AG04450 (cell line): ENCODE measurements at regions not wholly inside any gene's neighbourhood (a gene's known extent, or its start where the extent isn't known, plus 50 kb on each side); places are given as distances from the start of the nearest gene placed in this dataset.

Experiments
- CTCF ChIA-PET: fragments of 300-600, 350-600 bp; formaldehyde crosslinking; extraction: SDS; loops from one replicate; lab custom pipeline; 2022; ENCODE audit warnings: antibody characterized with exemption, inconsistent platforms; lab: Charles Lee
- POLR2A ChIA-PET: fragments of 350-600 bp; formaldehyde crosslinking; extraction: SDS; loops from one replicate; lab custom pipeline; 2021; ENCODE audit warnings: antibody characterized with exemption, inconsistent platforms; lab: Yijun Ruan, JAX
- DNase-seq: peaks from one replicate; pipeline ENCODE4 v3.0.0-alpha.2; 2011; ENCODE audit warnings: low read depth, low spot score
- H3K27ac ChIP-seq: one replicate; pipeline ENCODE4 v1.5.1; 2012; ENCODE audit warnings: low read depth, low read length, control low read depth
- H3K27me3 ChIP-seq: one replicate; pipeline ENCODE4 v1.6.0; 2012; ENCODE audit warnings: low read length; ENCODE audit not compliant: control insufficient read depth, insufficient read depth
- H3K4me3 ChIP-seq: 2 replicates; pipeline ENCODE4 v1.5.1; 2011; ENCODE audit warnings: mild to moderate bottlenecking, low read depth, low read length, control low read depth
- H3K9me3 ChIP-seq: 2 replicates; pipeline ENCODE4 v1.5.1; 2012; ENCODE audit warnings: low read length; ENCODE audit not compliant: control insufficient read depth, insufficient read depth
- TF ChIP-seq, protein P1 (sequence below): IDR thresholded peaks from 2 replicates; pipeline ENCODE4 v1.5.1; 2011; ENCODE audit warnings: low read depth, low read length, control low read depth, inconsistent platforms

DNA sequence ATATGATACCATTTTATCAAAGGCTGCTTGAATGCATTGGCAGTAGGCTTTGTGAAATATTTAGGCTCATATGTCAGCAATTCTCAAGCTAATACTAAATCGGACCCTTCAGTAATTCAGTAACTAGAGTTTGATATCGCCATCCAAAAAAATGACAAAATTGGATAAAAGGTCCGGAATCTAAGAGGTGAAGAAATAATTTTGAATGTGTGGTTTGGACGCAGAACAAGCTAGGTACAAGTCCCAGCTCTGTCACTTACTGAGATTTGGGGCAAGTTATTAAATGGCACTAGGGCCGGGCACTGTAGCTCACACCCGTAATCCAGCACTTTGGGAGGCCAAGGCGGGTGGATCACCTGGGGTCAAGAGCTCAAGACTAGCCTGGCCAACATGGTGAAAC is 956.5 kb downstream of the CDH11 start:
- ChIA-PET CTCF (no interaction called here), POLR2A (no interaction called here)
- no peak overlapping the region for H3K27ac ChIP-seq
- TF ChIP-seq, protein P1, sequence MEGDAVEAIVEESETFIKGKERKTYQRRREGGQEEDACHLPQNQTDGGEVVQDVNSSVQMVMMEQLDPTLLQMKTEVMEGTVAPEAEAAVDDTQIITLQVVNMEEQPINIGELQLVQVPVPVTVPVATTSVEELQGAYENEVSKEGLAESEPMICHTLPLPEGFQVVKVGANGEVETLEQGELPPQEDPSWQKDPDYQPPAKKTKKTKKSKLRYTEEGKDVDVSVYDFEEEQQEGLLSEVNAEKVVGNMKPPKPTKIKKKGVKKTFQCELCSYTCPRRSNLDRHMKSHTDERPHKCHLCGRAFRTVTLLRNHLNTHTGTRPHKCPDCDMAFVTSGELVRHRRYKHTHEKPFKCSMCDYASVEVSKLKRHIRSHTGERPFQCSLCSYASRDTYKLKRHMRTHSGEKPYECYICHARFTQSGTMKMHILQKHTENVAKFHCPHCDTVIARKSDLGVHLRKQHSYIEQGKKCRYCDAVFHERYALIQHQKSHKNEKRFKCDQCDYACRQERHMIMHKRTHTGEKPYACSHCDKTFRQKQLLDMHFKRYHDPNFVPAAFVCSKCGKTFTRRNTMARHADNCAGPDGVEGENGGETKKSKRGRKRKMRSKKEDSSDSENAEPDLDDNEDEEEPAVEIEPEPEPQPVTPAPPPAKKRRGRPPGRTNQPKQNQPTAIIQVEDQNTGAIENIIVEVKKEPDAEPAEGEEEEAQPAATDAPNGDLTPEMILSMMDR: no peak
- no peak for DNase-seq
- H3K4me3 ChIP-seq: no peak overlapping the region
- H3K9me3 ChIP-seq: no peaks in the 10 kb centered on the region
- no peaks in the 10 kb centered on the region for H3K27me3 ChIP-seq

DNA sequence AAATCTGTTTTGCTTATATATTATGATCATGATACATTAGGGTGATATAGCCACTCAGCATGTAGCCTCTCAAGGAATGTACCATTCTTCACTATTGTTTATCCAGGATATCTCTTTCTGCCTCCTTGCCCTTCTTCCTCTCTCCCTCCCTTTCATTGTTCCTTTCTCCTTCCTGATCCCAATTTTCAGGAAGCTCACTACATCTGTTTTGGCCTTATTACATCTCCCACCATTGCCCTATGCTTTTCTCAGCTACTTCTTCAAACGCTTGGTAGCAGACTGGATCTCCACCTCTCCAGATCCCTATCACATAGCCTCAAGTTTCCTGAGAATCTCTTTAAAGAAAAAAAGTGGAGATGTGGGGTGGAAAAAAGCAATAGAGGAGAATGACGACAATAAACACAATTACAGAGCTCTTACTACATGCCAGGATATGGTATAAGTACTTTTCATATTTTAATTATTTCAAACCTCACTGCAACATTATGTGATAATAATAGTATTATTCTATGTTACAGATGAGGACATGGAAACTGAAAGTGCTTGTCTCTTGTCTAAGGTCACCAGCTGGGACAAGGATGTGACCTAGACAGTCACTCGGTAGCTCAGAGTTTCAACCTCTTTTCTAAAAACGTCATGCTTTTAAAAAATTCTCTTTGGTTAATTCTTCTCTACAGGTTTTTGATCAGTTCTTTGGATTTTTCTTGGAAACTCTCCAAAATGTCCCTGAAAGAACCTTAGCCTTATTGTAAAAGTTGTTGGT is 959.1 kb downstream of the CDH11 start:
- POLR2A ChIA-PET: interaction anchor here (0.6 kb wide), 1 partner anchor 918 kb away, joined by 3 read pairs; no protein-coding TSS in a partner anchor
- DNase-seq: no peak
- H3K9me3 ChIP-seq: no peaks in the 10 kb centered on the region
- CTCF ChIA-PET: interaction anchor here (1.2 kb wide), 1 partner anchor 13 kb away, joined by 3 read pairs; no protein-coding TSS in a partner anchor
- H3K4me3 ChIP-seq: no peak overlapping the region
- no peaks in the 10 kb centered on the region for H3K27me3 ChIP-seq
- H3K27ac ChIP-seq: no peak overlapping the region
- TF ChIP-seq, protein P1: no peak

DNA sequence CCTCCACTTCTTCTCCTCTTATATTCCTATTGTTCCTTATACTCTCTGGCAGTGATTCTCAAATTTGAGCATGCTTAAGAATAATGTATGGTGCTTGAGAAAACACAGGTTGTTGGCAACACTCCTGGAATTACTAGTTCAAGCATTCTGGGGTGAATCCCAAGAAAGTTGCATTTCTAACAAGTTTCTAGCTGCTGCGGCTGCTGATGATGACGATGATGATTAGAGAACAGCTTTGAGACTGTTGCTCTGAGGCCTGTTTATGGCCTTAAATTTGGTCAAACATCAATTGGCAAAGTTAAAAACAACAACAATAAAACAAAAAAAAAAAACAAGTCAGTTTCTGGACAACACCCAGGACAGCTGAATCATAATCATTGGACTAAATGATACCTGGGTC is 961.9 kb downstream of the CDH11 start:
- Histone ChIP-seq H3K27ac (no peak overlapping the region), H3K27me3 (no peaks in the 10 kb centered on the region), H3K4me3 (no peak overlapping the region), H3K9me3 (no peaks in the 10 kb centered on the region)
- ChIA-PET CTCF (interaction anchor here (0.6 to 0.7 kb wide), 2 partner anchors 106 to 298 kb away, joined by 3 read pairs; no protein-coding TSS in a partner anchor), POLR2A (no interaction called here)
- no peak for DNase-seq
- TF ChIP-seq, protein P1: no peak

DNA sequence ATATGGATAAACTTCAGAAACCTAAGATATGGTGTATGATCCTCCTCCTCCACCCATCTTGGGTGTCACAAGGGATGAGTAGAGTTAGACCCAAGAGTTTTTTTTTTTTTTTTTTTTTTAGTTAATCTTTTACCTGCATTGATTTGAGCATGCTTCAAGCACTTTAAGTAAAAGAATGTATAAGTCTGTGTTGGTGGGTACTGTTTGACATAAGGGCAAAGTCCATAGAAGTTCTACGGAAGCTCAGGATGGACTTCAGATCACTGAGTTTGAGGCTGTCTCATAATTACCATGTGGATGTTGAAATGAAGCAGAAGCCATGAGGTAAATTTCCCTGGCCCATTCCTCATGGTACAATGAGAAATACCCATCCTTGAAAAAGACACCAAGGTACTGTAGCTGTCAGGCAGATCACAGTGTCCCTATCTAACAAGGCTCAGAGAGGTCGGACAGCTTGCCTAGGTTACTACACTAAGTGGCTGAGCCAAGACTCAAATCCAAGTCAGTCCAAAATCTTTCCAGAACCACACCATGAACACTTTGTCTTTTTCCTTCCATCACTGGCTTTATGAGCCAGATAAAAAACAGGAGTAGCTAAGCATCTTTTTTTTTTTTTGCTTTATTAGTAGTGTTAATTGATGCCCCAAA is 962.8 kb downstream of the CDH11 start:
- H3K4me3 ChIP-seq: no peak overlapping the region
- H3K9me3 ChIP-seq: no peaks in the 10 kb centered on the region
- POLR2A ChIA-PET: no interaction called here
- DNase-seq: no peak
- no peak overlapping the region for H3K27ac ChIP-seq
- CTCF ChIA-PET: no interaction called here
- no peaks in the 10 kb centered on the region for H3K27me3 ChIP-seq
- TF ChIP-seq, protein P1: no peak

DNA sequence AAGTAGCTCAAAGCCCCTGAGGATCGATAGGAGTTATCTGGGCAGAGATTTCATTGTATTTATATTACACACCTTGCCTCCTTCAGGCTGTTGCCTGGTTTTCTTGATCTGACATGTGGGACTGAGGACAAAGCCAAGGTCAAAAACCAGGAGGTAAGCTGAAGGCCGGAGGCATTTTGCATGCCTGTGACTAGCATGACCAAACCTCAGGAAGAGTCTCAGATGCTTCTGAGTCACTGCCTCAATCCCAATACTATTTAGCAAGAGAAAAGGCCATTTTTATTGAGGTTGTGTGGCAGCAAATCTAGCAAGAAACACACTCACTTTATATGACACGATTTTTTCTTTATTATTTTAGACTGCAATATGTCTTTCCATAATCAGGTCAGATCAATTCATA is 968.1 kb downstream of the CDH11 start:
- Histone ChIP-seq H3K4me3 (no peak overlapping the region), H3K27ac (no peak overlapping the region), H3K27me3 (no peaks in the 10 kb centered on the region), H3K9me3 (no peaks in the 10 kb centered on the region)
- TF ChIP-seq, protein P1: no peak
- no peak for DNase-seq
- ChIA-PET CTCF (no interaction called here), POLR2A (no interaction called here)
